ENCODE measurements at regions not wholly inside any gene's neighbourhood (a gene's known extent, or its start where the extent isn't known, plus 50 kb on each side); places are given as distances from the start of the nearest gene placed in this dataset.

GRCh38 chr4:107120661-107121060 is 84.5 kb upstream of the DKK2 start:
- TF ChIP-seq EZH2 (IDR thresholded peaks at IDR 0.05; ENCODE audit: borderline replicate concordance) (no peak), CTCF (IDR thresholded peaks at IDR 0.05; ENCODE audit: poor library complexity) (no peak)

Measured in hepatocyte (in vitro differentiated cells).